ENCODE measurements at regions not wholly inside any gene's neighbourhood (a gene's known extent, or its start where the extent isn't known, plus 50 kb on each side); places are given as distances from the start of the nearest gene placed in this dataset.

DNA sequence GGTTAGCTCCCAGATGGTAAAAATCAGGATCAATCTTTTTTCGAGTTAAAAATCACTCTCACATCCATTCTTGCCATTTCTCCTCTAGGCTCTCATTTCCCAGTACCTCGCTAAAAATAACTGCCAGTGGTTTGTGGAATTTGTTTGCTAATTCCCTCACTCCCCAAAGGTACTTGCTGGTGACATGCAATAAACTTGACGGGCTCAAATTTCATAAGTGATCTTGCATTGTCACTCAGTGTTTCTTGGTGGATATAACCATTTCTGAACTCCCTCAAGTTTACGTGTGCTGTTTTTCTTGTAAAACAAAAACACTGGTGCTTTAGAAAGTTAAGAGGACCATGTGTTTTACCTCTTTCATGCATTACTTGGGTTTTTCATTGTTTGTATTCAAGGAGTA, 399.2 kb upstream of the MKI67 start:
- intact Hi-C loops (cut with micrococcal nuclease) (no loop called here), in situ Hi-C loops (cut with MboI) (no loop called here)
- POLR2A ChIA-PET: interaction anchor here (0.9 kb wide), 1 partner anchor 31 kb away, joined by 4 read pairs; no protein-coding TSS in a partner anchor
- no peak overlapping the region for H2AFZ ChIP-seq (ENCODE audit: low read depth, low read length)
- FAIRE-seq (no peak), ATAC-seq (no peak), DNase-seq (ENCODE audit: extremely low read depth in 1 of 4, low spot score in 3 of 4) (no peak)
- no peak overlapping the region for H3K27ac ChIP-seq (ENCODE audit: extremely low read depth, low read depth, low read length)
- H3K36me3 ChIP-seq (ENCODE audit: control insufficient read depth, insufficient read depth, low read length): no peaks in the 10 kb centered on the region
- H3K27me3 ChIP-seq (ENCODE audit: control insufficient read depth in 2 of 2, insufficient read depth in 2 of 2, low read length in 2 of 2): no peaks in the 10 kb centered on the region
- H3K9me3 ChIP-seq (replicated peaks; ENCODE audit: control insufficient read depth, insufficient read depth, low read depth, low read length): no peaks in the 10 kb centered on the region
- CTCF ChIA-PET (ENCODE audit: low intra/inter-chr PET ratio): no interaction called here
- no peaks in the 10 kb centered on the region for H3K79me2 ChIP-seq (ENCODE audit: control insufficient read depth, insufficient read depth, low read length)
- TF ChIP-seq ZNF785 (CRISPR knock-in tag; IDR thresholded peaks at IDR 0.05) (no peak), SNIP1 (IDR thresholded peaks at IDR 0.05; ENCODE audit: low read depth) (no peak), MEIS2 (IDR thresholded peaks at IDR 0.05; ENCODE audit: partially characterized antibody) (no peak)
- 26% methylated on average over 4 of the region's 4 CpGs for WGBS (ENCODE audit: insufficient coverage, low coverage, missing lambda C conversion rate)
- no TSS peak for BruUV-seq (replicated peaks)
- no peak overlapping the region for H3K4me3 ChIP-seq
- H3K9me1 ChIP-seq (ENCODE audit: control insufficient read depth, insufficient read depth, low read length): no peaks in the 10 kb centered on the region
- no peak overlapping the region for H3K9ac ChIP-seq (ENCODE audit: insufficient read depth in 1 of 2, low read depth in 2 of 2, low read length in 2 of 2)
- peaks cover 0 to 7% of the 10 kb centered on the region in 2 experiments; a peak in 3 of 5 replicates for H3K4me1 ChIP-seq (replicated peaks in 1 of 2; ENCODE audit: control insufficient read depth in 2 of 2, insufficient read depth in 2 of 2, low read length in 2 of 2)
- no peaks in the 10 kb centered on the region for H4K20me1 ChIP-seq (replicated peaks; ENCODE audit: control insufficient read depth, insufficient read depth, low read length)
- no peak overlapping the region for H3K4me2 ChIP-seq (ENCODE audit: insufficient read depth, low read length)

- H3K27ac ChIP-seq (ENCODE audit: extremely low read depth, low read depth, low read length): no peak overlapping the region
- in situ Hi-C loops (cut with MboI): no loop called here
- POLR2A ChIA-PET: no interaction called here
- DNase-seq (ENCODE audit: extremely low read depth in 1 of 4, low spot score in 3 of 4) (no peak), FAIRE-seq (no peak), ATAC-seq (no peak)
- BruUV-seq (replicated peaks): no TSS peak
- no peaks in the 10 kb centered on the region for H3K27me3 ChIP-seq (ENCODE audit: control insufficient read depth in 2 of 2, insufficient read depth in 2 of 2, low read length in 2 of 2)
- no peak overlapping the region for H3K9ac ChIP-seq (ENCODE audit: insufficient read depth in 1 of 2, low read depth in 2 of 2, low read length in 2 of 2)
- H3K79me2 ChIP-seq (ENCODE audit: control insufficient read depth, insufficient read depth, low read length): no peaks in the 10 kb centered on the region
- no peaks in the 10 kb centered on the region for H3K36me3 ChIP-seq (ENCODE audit: control insufficient read depth, insufficient read depth, low read length)
- no peak overlapping the region for H2AFZ ChIP-seq (ENCODE audit: low read depth, low read length)
- H3K4me3 ChIP-seq: no peak overlapping the region
- CTCF ChIA-PET (ENCODE audit: low intra/inter-chr PET ratio): no interaction called here
- H3K9me3 ChIP-seq (replicated peaks; ENCODE audit: control insufficient read depth, insufficient read depth, low read depth, low read length): no peaks in the 10 kb centered on the region
- no peak overlapping the region for H3K4me2 ChIP-seq (ENCODE audit: insufficient read depth, low read length)
- H3K4me1 ChIP-seq (replicated peaks in 1 of 2; ENCODE audit: control insufficient read depth in 2 of 2, insufficient read depth in 2 of 2, low read length in 2 of 2): peaks cover 0 to 7% of the 10 kb centered on the region in 2 experiments; a peak in 3 of 5 replicates
- TF ChIP-seq ZNF655 (CRISPR knock-in tag; IDR thresholded peaks at IDR 0.05): no peak
- intact Hi-C loops (cut with micrococcal nuclease): no loop called here
- H4K20me1 ChIP-seq (replicated peaks; ENCODE audit: control insufficient read depth, insufficient read depth, low read length): no peaks in the 10 kb centered on the region
- no peaks in the 10 kb centered on the region for H3K9me1 ChIP-seq (ENCODE audit: control insufficient read depth, insufficient read depth, low read length)
- 18% methylated on average over 6 of the region's 8 CpGs for WGBS (ENCODE audit: insufficient coverage, low coverage, missing lambda C conversion rate)
Observed at GRCh38 chr10:128525936-128526335, 399.7 kb upstream of the MKI67 start.

Measured in K562 (cell line).